Prostate gland (tissue), 2 donors: ENCODE measurements at regions not wholly inside any gene's neighbourhood (a gene's known extent, or its start where the extent isn't known, plus 50 kb on each side); places are given as distances from the start of the nearest gene placed in this dataset.

Experiments
- DNase-seq: peaks from one replicate; pipeline ENCODE4 v3.0.0-alpha.2; 2019; ENCODE audit warnings: low spot score
- H3K27ac ChIP-seq, 2 donors: fragments of 200-600 bp; sonication (generic); 2 replicates each; pipeline ENCODE4 v1.5.1; 2017 to 2019
- H3K27me3 ChIP-seq: fragments of 200-600 bp; sonication (generic); replicated peaks from 2 replicates; pipeline ENCODE4 v1.5.1; 2019; ENCODE audit not compliant: insufficient read depth
- H3K36me3 ChIP-seq, 2 donors: fragments of 200-600 bp; sonication (generic); 1 replicate in 1 of 2; 2 replicates in 1 of 2; pipeline versions ENCODE4 v1.5.1 to v1.8.1; 2017 to 2019
- H3K4me1 ChIP-seq: fragments of 200-600 bp; sonication (generic); replicated peaks from 2 replicates; pipeline ENCODE4 v1.5.1; 2019
- H3K4me3 ChIP-seq, 2 donors: fragments of 200-600 bp; sonication (generic); 2 replicates each; pipeline ENCODE4 v1.5.1; 2017 to 2019
- H3K9me3 ChIP-seq: fragments of 200-600 bp; sonication (generic); 2 replicates; pipeline ENCODE4 v1.5.1; 2017
- CTCF ChIP-seq, 4 experiments: fragments of 200-600 bp in 2 of 4; fragments of 450-650 bp in 2 of 4; sonication (generic) in 2 of 4; IDR thresholded peaks; 1 replicate in 3 of 4; 2 replicates in 1 of 4; pipeline ENCODE4 v1.5.1; 2016 to 2019; ENCODE audit warnings: antibody characterized with exemption in 4 of 4, mild to moderate bottlenecking in 2 of 4, moderate library complexity in 2 of 4
- POLR2A ChIP-seq: fragments of 450-650 bp; IDR thresholded peaks from one replicate; pipeline ENCODE4 v1.6.1; 2016; ENCODE audit warnings: antibody characterized with exemption, mild to moderate bottlenecking
- POLR2AphosphoS5 ChIP-seq: sonication (generic); formaldehyde crosslinking; IDR thresholded peaks from one replicate; pipeline ENCODE4 v1.6.1; 2017; ENCODE audit warnings: antibody characterized with exemption
- whole genome bisulfite sequencing: methylation state at CpG from one replicate; pipeline ENCODE4 v1.1.5; 2018; 5-methylcytosine and 5-hydroxymethylcytosine counted together
- intact Hi-C: fragments of 100-400 bp; cut with DNase I; formaldehyde crosslinking; loops from one replicate; pipeline ENCODE4 v1.14.2; 2022

- Histone ChIP-seq H3K4me3 (no peak overlapping the region), H3K9me3 (no peaks in the 10 kb centered on the region), H3K27ac (no peak overlapping the region), H3K27me3 (no peaks in the 10 kb centered on the region), H3K36me3 (no peaks in the 10 kb centered on the region), H3K4me1 (no peaks in the 10 kb centered on the region)
- TF ChIP-seq CTCF (IDR thresholded peaks at IDR 0.05) (no peak), POLR2A (no peak), POLR2AphosphoS5 (no peak)
- no peak for DNase-seq
- 99% methylated on average over 4 of the region's 4 CpGs for WGBS
- intact Hi-C loops, result no loop called here
Measured at GRCh38 chr3:106399761-106400160, 530.9 kb upstream of the CBLB start.

GRCh38 chr3:106401666-106402490 is 533.1 kb upstream of the CBLB start:
- TF ChIP-seq POLR2AphosphoS5 (no peak), CTCF (IDR thresholded peaks at IDR 0.05) (no peak)
- H3K4me1 ChIP-seq, result no peaks in the 10 kb centered on the region
- 50% methylated on average over 3 of the region's 3 CpGs for WGBS
- no peaks in the 10 kb centered on the region for H3K36me3 ChIP-seq
- no peak overlapping the region for H3K4me3 ChIP-seq
- H3K27ac ChIP-seq, result no peak overlapping the region
- H3K27me3 ChIP-seq, result no peaks in the 10 kb centered on the region
- DNase-seq, result no peak
- H3K9me3 ChIP-seq, result no peaks in the 10 kb centered on the region
- intact Hi-C loops, result no loop called here

- H3K27me3 ChIP-seq, result no peaks in the 10 kb centered on the region
- H3K9me3 ChIP-seq, result no peaks in the 10 kb centered on the region
- no peaks in the 10 kb centered on the region for H3K36me3 ChIP-seq
- no peaks in the 10 kb centered on the region for H3K4me1 ChIP-seq
- intact Hi-C loops, result no loop called here
- H3K27ac ChIP-seq, result no peak overlapping the region
- no peak overlapping the region for H3K4me3 ChIP-seq
- no peak for DNase-seq
- TF ChIP-seq POLR2A (no peak), CTCF (IDR thresholded peaks at IDR 0.05) (no peak), POLR2AphosphoS5 (no peak)
- 92% methylated on average over 7 of the region's 7 CpGs for WGBS
Measured at GRCh38 chr3:106403371-106404145, 534.7 kb upstream of the CBLB start.

GRCh38 chr3:106413683-106414082 is 544.9 kb upstream of the CBLB start:
- TF ChIP-seq POLR2A (no peak), CTCF (IDR thresholded peaks at IDR 0.05) (no peak), POLR2AphosphoS5 (no peak)
- Histone ChIP-seq H3K27ac (no peak overlapping the region), H3K9me3 (no peaks in the 10 kb centered on the region), H3K27me3 (no peaks in the 10 kb centered on the region), H3K4me1 (no peaks in the 10 kb centered on the region), H3K4me3 (no peak overlapping the region), H3K36me3 (no peaks in the 10 kb centered on the region)
- 97% methylated on average over 2 of the region's 2 CpGs for WGBS
- DNase-seq, result no peak
- intact Hi-C loops, result no loop called here

- H3K9me3 ChIP-seq, result no peaks in the 10 kb centered on the region
- no peaks in the 10 kb centered on the region for H3K27me3 ChIP-seq
- no peak for DNase-seq
- no peak for TF ChIP-seq POLR2A
- TF ChIP-seq CTCF (IDR thresholded peaks at IDR 0.05), result no peak
- TF ChIP-seq POLR2AphosphoS5, result no peak
- no peak overlapping the region for H3K27ac ChIP-seq
- H3K4me1 ChIP-seq, result no peaks in the 10 kb centered on the region
- no peaks in the 10 kb centered on the region for H3K36me3 ChIP-seq
- intact Hi-C loops, result no loop called here
- WGBS, result 48% methylated on average over 2 of the region's 2 CpGs
- H3K4me3 ChIP-seq, result no peak overlapping the region
Measured at GRCh38 chr3:106420628-106421027, 551.8 kb upstream of the CBLB start.
